KMS-11 (cell line): ENCODE measurements at regions not wholly inside any gene's neighbourhood (a gene's known extent, or its start where the extent isn't known, plus 50 kb on each side); places are given as distances from the start of the nearest gene placed in this dataset.
"Not testable (repeated sequence)": the region's sequence is repeated elsewhere in the genome, so short reads cannot be mapped to it uniquely, and the experiment has no call there.

ENCODE experiments used
- H2AFZ ChIP-seq: fragments of 200-600 bp; sonication (generic); 2 replicates; pipeline ENCODE4 v1.6.1; 2016; ENCODE audit warnings: antibody characterized with exemption, mixed run types, low read depth
- H3K27ac ChIP-seq: fragments of 200-600 bp; sonication (generic); 2 replicates; pipeline ENCODE4 v1.6.1; 2016; ENCODE audit warnings: mild to moderate bottlenecking, mixed run types
- H3K27me3 ChIP-seq: fragments of 200-600 bp; sonication (generic); 2 replicates; pipeline ENCODE4 v1.6.1; 2017; ENCODE audit warnings: mild to moderate bottlenecking, low read depth, mixed run types, moderate library complexity; ENCODE audit not compliant: insufficient read depth
- H3K36me3 ChIP-seq: fragments of 200-600 bp; sonication (generic); 2 replicates; pipeline ENCODE4 v1.6.1; 2017; ENCODE audit warnings: mild to moderate bottlenecking, mixed run types; ENCODE audit not compliant: insufficient read depth
- H3K4me1 ChIP-seq: fragments of 200-600 bp; sonication (generic); 2 replicates; pipeline ENCODE4 v1.6.1; 2016; ENCODE audit warnings: mild to moderate bottlenecking, low read depth, mixed run types; ENCODE audit not compliant: poor library complexity, severe bottlenecking
- H3K4me2 ChIP-seq: fragments of 200-600 bp; sonication (generic); 2 replicates; pipeline ENCODE4 v1.7.0; 2016; ENCODE audit warnings: mild to moderate bottlenecking, mixed run types
- H3K4me3 ChIP-seq: fragments of 200-600 bp; sonication (generic); IDR thresholded peaks from 2 replicates; pipeline ENCODE4 v1.6.1; 2017; ENCODE audit warnings: low read depth, low read length, mixed read lengths; ENCODE audit not compliant: insufficient read depth
- H3K79me2 ChIP-seq: fragments of 200-600 bp; sonication (generic); 2 replicates; pipeline ENCODE4 v1.6.1; 2016; ENCODE audit warnings: low read depth, mixed run types; ENCODE audit not compliant: insufficient read depth
- H3K9ac ChIP-seq: fragments of 200-600 bp; sonication (generic); 2 replicates; pipeline ENCODE4 v1.6.1; 2016; ENCODE audit warnings: mild to moderate bottlenecking, mixed run types
- H4K20me1 ChIP-seq: fragments of 200-600 bp; sonication (generic); 2 replicates; pipeline ENCODE4 v1.6.1; 2016; ENCODE audit warnings: mild to moderate bottlenecking, mixed run types; ENCODE audit not compliant: insufficient read depth
- TF ChIP-seq, protein P1 (sequence below): fragments of 200-600 bp; sonication (generic); conservative IDR thresholded peaks from 2 replicates; pipeline ENCODE4 v1.6.1; 2017; ENCODE audit warnings: low read depth, mild to moderate bottlenecking, antibody characterized with exemption, low read length, moderate library complexity, mixed read lengths

GRCh38 chr15:53923741-53924140 is 54.5 kb upstream of the UNC13C start:
- not testable (repeated sequence) for H3K79me2 ChIP-seq, H3K4me1 ChIP-seq, H4K20me1 ChIP-seq, H3K4me3 ChIP-seq, H3K27me3 ChIP-seq, H3K27ac ChIP-seq, H3K36me3 ChIP-seq, H3K9ac ChIP-seq, H3K4me2 ChIP-seq, H2AFZ ChIP-seq

- Histone ChIP-seq H3K36me3 (no peaks in the 10 kb centered on the region), H2AFZ (no peak overlapping the region), H3K27ac (no peak overlapping the region), H3K27me3 (no peaks in the 10 kb centered on the region), H3K79me2 (no peaks in the 10 kb centered on the region), H3K9ac (no peak overlapping the region), H3K4me3 (no peak overlapping the region), H4K20me1 (no peaks in the 10 kb centered on the region), H3K4me2 (no peak overlapping the region), H3K4me1 (no peaks in the 10 kb centered on the region)
- TF ChIP-seq, protein P1, sequence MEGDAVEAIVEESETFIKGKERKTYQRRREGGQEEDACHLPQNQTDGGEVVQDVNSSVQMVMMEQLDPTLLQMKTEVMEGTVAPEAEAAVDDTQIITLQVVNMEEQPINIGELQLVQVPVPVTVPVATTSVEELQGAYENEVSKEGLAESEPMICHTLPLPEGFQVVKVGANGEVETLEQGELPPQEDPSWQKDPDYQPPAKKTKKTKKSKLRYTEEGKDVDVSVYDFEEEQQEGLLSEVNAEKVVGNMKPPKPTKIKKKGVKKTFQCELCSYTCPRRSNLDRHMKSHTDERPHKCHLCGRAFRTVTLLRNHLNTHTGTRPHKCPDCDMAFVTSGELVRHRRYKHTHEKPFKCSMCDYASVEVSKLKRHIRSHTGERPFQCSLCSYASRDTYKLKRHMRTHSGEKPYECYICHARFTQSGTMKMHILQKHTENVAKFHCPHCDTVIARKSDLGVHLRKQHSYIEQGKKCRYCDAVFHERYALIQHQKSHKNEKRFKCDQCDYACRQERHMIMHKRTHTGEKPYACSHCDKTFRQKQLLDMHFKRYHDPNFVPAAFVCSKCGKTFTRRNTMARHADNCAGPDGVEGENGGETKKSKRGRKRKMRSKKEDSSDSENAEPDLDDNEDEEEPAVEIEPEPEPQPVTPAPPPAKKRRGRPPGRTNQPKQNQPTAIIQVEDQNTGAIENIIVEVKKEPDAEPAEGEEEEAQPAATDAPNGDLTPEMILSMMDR, result no peak
Observed at GRCh38 chr15:53918180-53919079, 59.8 kb upstream of the UNC13C start.

- no peak overlapping the region for H3K4me2 ChIP-seq
- no peaks in the 10 kb centered on the region for H3K27me3 ChIP-seq
- H3K4me1 ChIP-seq, result no peaks in the 10 kb centered on the region
- TF ChIP-seq, protein P1, result no peak
- no peak overlapping the region for H3K9ac ChIP-seq
- no peaks in the 10 kb centered on the region for H4K20me1 ChIP-seq
- no peak overlapping the region for H3K4me3 ChIP-seq
- H3K27ac ChIP-seq, result no peak overlapping the region
- H2AFZ ChIP-seq, result no peak overlapping the region
- H3K79me2 ChIP-seq, result no peaks in the 10 kb centered on the region
- no peaks in the 10 kb centered on the region for H3K36me3 ChIP-seq
Observed at GRCh38 chr15:53917109-53917508, 61.1 kb upstream of the UNC13C start.

GRCh38 chr15:53911431-53911830 is 66.8 kb upstream of the UNC13C start:
- TF ChIP-seq, protein P1, result no peak
- H3K4me2 ChIP-seq, result no peak overlapping the region
- H3K27ac ChIP-seq, result no peak overlapping the region
- H3K79me2 ChIP-seq, result no peaks in the 10 kb centered on the region
- no peak overlapping the region for H2AFZ ChIP-seq
- no peaks in the 10 kb centered on the region for H3K27me3 ChIP-seq
- H3K4me1 ChIP-seq, result no peaks in the 10 kb centered on the region
- H3K36me3 ChIP-seq, result no peaks in the 10 kb centered on the region
- H3K4me3 ChIP-seq, result no peak overlapping the region
- no peak overlapping the region for H3K9ac ChIP-seq
- no peaks in the 10 kb centered on the region for H4K20me1 ChIP-seq

DNA sequence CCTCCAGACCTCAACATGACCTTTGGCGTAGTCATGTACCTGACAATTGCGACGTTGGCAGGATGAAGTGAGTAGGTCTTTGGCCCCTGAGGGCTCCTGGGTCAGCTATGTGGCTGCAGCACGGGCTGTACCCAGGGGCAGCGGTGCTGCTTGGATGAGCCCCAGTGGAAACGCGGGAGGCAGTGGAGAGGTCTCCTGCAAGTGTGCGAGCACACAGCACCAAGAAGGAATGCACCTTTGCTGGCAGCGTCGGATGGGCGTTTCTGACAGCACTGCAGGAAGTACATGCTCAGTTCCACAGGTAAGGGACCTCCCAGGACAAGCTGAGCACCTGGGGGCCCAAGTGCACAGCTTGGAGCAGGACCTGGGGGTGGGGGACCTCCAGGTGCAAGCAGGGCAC is 67.4 kb upstream of the UNC13C start:
- H4K20me1 ChIP-seq, result no peaks in the 10 kb centered on the region
- H3K4me1 ChIP-seq, result no peaks in the 10 kb centered on the region
- no peaks in the 10 kb centered on the region for H3K36me3 ChIP-seq
- no peaks in the 10 kb centered on the region for H3K79me2 ChIP-seq
- no peak overlapping the region for H3K27ac ChIP-seq
- no peaks in the 10 kb centered on the region for H3K27me3 ChIP-seq
- no peak overlapping the region for H2AFZ ChIP-seq
- no peak overlapping the region for H3K9ac ChIP-seq
- H3K4me2 ChIP-seq, result no peak overlapping the region
- no peak overlapping the region for H3K4me3 ChIP-seq
- TF ChIP-seq, protein P1, result no peak
